GM21786 (cell line): ENCODE measurements at regions not wholly inside any gene's neighbourhood (a gene's known extent, or its start where the extent isn't known, plus 50 kb on each side); places are given as distances from the start of the nearest gene placed in this dataset.

Experiments used
- ATAC-seq: cut with Tn5 transposase; IDR thresholded peaks from one replicate; pipeline ENCODE4 v1.9.1; 2021; ENCODE audit not compliant: unreplicated experiment

- no peak for ATAC-seq
These were observed 67.2 kb downstream of the CEBPB start for GRCh38 chr20:50257860-50258259.

GRCh38 chr20:50258790-50259483 lies 68.3 kb downstream of the CEBPB start:
- ATAC-seq = no peak

- no peak for ATAC-seq
These were observed 69.3 kb downstream of the CEBPB start for GRCh38 chr20:50259705-50260478.

GRCh38 chr20:50260479-50261221 lies 70.0 kb downstream of the CEBPB start:
- no peak for ATAC-seq

- ATAC-seq = no peak
These were observed 71.0 kb downstream of the CEBPB start for GRCh38 chr20:50261471-50262212.

- ATAC-seq = no peak
These were observed 73.2 kb downstream of the CEBPB start for GRCh38 chr20:50263831-50264230.

GRCh38 chr20:50264534-50265145 lies 74.0 kb downstream of the CEBPB start:
- ATAC-seq = no peak

- ATAC-seq = no peak
These were observed 74.8 kb downstream of the CEBPB start for GRCh38 chr20:50265245-50265946.

GRCh38 chr20:50266293-50267040 lies 75.8 kb downstream of the CEBPB start:
- ATAC-seq = no peak

- no peak for ATAC-seq
These were observed 76.6 kb downstream of the CEBPB start for GRCh38 chr20:50267041-50267865.

- ATAC-seq = no peak
These were observed 77.2 kb downstream of the CEBPB start for GRCh38 chr20:50267866-50268219.

- no peak for ATAC-seq
These were observed 78.7 kb downstream of the CEBPB start for GRCh38 chr20:50269091-50270033.

GRCh38 chr20:50270034-50270395 lies 79.4 kb downstream of the CEBPB start:
- no peak for ATAC-seq

- ATAC-seq = no peak
These were observed 79.9 kb downstream of the CEBPB start for GRCh38 chr20:50270569-50270968.

- no peak for ATAC-seq
These were observed 80.5 kb downstream of the CEBPB start for GRCh38 chr20:50271176-50271575.

GRCh38 chr20:50271612-50272011 lies 81.0 kb downstream of the CEBPB start:
- no peak for ATAC-seq

- no peak for ATAC-seq
These were observed 81.5 kb downstream of the CEBPB start for GRCh38 chr20:50272030-50272723.
